SH-SY5Y (cell line): ENCODE measurements at regions not wholly inside any gene's neighbourhood (a gene's known extent, or its start where the extent isn't known, plus 50 kb on each side); places are given as distances from the start of the nearest gene placed in this dataset.

Source experiments
- GATA2 ChIP-seq: IDR thresholded peaks from 2 replicates; pipeline ENCODE4 v1.6.1; 2011; ENCODE audit warnings: mild to moderate bottlenecking, low read depth, low read length
- GATA3 ChIP-seq: IDR thresholded peaks from 2 replicates; pipeline ENCODE4 v1.6.1; 2011; ENCODE audit warnings: low read depth, mild to moderate bottlenecking, low read length, moderate library complexity

DNA sequence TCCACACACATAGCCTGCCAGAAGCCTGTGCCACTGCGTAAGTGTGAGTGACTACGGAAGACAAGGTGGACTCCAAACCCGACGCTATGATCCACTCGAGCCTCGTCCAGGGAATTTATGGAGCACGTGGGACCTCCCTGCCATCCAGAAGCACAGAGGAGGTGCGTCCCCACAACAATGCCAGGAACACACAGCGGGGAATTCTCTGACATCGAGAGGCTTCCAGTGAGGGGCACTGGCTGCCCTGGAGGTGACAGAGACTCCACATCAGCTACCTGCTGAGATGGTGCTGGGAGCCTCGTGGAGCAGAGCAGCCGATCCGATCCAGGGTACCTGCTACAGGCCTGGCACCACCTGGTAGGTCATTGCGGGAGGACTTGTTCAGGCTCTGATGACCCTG is 72.2 kb upstream of the INSIG1 start:
- TF ChIP-seq GATA2 (no peak), GATA3 (no peak)
